Mammary epithelial cell (primary cell): ENCODE measurements at regions not wholly inside any gene's neighbourhood (a gene's known extent, or its start where the extent isn't known, plus 50 kb on each side); places are given as distances from the start of the nearest gene placed in this dataset.

ENCODE experiments used
- EZH2 ChIP-seq: IDR thresholded peaks from 2 replicates; pipeline ENCODE4 v1.6.1; 2012; ENCODE audit warnings: low read length, inconsistent platforms, borderline replicate concordance
- TF ChIP-seq, protein P1 (sequence below), 2 donors: IDR thresholded peaks in 1 of 2; conservative IDR thresholded peaks in 1 of 2; 2 replicates each; pipeline ENCODE4 v1.5.1; 2011 to 2012; ENCODE audit warnings: inconsistent platforms in 2 of 2, low read length in 2 of 2, mild to moderate bottlenecking in 2 of 2, control low read depth in 1 of 2, low read depth in 1 of 2; ENCODE audit not compliant: insufficient read depth in 1 of 2; ENCODE audit errors: extremely low read depth in 1 of 2

- TF ChIP-seq, protein P1, sequence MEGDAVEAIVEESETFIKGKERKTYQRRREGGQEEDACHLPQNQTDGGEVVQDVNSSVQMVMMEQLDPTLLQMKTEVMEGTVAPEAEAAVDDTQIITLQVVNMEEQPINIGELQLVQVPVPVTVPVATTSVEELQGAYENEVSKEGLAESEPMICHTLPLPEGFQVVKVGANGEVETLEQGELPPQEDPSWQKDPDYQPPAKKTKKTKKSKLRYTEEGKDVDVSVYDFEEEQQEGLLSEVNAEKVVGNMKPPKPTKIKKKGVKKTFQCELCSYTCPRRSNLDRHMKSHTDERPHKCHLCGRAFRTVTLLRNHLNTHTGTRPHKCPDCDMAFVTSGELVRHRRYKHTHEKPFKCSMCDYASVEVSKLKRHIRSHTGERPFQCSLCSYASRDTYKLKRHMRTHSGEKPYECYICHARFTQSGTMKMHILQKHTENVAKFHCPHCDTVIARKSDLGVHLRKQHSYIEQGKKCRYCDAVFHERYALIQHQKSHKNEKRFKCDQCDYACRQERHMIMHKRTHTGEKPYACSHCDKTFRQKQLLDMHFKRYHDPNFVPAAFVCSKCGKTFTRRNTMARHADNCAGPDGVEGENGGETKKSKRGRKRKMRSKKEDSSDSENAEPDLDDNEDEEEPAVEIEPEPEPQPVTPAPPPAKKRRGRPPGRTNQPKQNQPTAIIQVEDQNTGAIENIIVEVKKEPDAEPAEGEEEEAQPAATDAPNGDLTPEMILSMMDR (conservative IDR thresholded peaks at IDR 0.05 in 1 of 2, IDR thresholded peaks at IDR 0.05 in 1 of 2; ENCODE audit: extremely low read depth in 1 of 2, insufficient read depth in 1 of 2, low read depth in 1 of 2, low read length in 2 of 2) = no peak
- TF ChIP-seq EZH2 = no peak
Measured at GRCh38 chr4:128512767-128513322, 225.2 kb upstream of the PGRMC2 start.
